ENCODE measurements at regions not wholly inside any gene's neighbourhood (a gene's known extent, or its start where the extent isn't known, plus 50 kb on each side); places are given as distances from the start of the nearest gene placed in this dataset.
A peak's percentile ranks its signal among the peaks of the same experiment; 100 is the strongest.

DNA sequence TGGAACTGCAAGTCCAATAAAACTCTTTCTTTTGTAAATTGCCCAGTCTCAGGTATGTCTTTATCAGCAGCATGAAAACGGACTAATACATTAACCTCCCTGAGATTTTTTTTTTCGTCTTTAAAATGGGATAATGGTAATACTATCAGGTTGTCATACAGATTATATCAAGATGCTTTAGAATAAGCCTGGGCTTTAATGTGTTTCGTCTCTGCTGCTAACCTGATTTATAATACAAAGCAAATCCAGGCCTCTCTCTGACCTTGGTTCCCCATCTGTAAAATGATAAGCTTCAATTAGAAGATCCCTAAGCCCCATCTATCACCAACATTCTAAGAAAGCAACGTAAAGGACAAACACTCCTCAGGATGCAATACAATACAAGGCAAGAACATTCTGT is 283.5 kb downstream of the LRATD1 start:
- no peak for DNase-seq

DNA sequence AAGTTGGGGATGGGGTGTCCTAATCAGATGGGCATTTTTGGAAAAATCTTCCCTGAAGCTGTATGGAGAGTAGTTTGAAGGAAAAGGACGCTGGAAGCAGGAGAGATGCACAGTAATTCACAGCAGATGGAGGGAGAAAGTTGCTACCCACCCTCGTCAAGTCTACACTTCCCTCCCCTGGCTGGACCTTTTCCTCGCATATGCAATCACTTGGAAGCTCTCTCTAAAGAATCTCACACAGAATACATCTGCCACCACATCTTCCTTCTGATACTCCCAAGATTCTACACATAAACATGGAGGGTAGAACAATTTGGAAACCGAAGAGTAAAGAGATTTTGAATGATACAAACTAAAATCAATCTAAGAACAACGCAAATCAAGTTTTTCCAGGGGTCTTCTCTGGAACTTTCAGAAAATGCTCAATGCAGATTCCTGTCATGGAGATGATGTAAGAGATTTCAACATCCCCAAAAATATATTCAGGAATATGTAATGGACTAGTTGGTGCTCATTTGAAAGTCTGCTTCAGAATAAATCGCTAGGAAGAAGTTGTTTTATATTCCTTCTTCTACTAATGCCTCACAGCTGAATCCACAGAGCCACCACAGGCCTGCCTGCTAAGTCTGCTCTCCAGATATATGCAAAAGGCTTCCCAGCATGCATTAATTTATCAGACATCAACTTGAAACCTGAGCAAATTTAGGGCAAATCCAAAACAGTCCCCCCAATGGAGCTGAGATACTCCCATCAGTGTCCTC is 291.5 kb downstream of the LRATD1 start:
- DNase-seq, result peak; percentile 46

DNA sequence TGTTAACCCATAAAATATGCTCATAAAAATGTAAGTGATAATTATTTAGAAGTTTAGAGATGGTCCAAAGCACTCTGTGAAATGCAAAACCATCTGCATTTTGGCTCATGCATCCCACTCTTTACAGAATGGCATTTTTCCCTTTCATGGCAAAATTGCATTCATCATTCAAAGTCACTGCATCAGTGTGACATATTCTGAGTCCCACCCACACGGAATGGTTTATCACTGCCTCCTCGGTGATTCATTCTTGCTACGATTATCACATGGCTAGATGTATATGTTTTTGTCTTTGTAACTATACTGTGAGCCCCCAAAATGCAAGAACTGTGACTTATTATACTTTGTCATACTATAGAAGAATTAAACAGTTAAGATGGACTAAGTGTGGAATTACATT is 293.0 kb downstream of the LRATD1 start:
- DNase-seq, result no peak

DNA sequence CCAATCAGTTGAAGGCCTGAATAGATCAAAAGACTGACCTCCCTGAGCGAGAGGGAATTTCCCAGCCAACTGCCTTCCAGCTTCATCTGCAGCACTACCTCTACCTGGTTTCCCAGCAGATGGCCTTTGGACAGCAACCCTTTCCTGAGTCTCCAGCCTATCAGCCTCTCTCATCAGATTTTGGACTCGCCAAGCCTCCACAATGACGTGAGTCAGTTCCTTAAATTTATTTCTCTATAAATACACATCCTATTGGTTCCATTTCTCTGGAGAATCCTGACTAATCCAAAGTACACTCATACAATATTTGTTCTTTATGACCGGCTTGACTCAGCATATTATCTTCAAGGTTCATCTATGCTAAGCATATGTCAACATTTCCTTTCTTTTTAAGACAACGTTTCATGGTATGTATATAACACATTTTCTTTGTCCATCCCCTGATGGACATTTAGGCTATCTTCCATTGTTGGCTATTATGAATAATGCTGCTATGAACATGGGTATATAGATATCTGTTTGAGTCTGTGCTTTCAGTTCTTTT is 294.6 kb downstream of the LRATD1 start:
- no peak for DNase-seq

DNA sequence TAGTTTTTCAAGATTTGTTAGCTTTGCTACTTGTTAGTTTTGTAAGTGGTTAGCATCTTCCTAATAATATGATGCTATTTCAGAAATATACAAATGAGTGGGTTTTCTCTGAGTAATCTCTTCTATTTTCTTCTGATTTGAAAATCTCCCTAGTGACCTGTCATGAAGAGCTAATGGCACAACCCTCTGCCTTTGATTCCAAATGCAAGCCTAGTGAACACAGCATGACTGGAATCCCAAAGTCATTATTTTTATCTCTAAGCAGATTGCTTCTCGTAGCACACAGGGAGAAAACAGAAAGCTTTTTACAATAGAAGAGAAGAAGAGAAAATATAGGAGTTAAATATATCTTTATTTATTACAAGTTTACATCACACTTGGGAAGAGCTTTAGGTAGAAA is 295.5 kb downstream of the LRATD1 start:
- DNase-seq, result no peak

DNA sequence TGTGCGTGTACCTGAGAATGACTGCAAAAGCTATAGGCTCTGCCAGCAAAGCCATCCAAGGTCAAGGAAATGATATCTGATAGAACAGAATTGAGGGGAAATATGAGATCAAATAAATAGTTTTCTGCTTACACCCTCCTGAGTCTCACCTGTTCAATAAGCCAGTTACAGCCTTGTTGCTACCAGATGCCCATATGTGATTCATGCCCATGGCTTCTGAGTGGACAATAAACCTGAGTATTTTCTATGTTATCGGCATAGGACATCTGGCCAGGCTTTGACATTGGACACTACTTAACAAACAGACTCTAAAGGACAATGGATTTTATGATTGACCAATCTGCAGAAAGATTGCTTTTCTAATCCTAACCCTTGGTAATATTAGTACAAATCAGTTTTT is 297.9 kb downstream of the LRATD1 start:
- DNase-seq, result no peak

DNA sequence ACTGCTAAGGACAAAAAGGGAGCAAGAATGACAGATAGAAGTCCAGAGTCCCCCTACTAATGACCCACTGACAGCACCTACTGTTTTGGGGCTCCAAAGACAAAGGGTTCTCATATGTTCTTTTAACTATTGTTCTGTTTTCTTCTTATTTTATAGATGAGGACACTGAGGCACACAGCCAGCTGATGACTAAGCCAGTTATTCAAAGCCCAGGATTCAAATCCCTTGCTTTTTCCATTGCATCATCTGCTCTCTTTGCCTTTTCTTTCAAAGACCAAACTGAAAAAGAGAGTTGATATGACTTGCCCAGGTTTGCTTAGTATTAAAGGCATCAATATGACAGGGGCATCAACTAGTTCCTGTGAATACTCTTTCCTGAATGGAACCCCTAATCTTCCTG is 299.8 kb downstream of the LRATD1 start:
- no peak for DNase-seq

DNA sequence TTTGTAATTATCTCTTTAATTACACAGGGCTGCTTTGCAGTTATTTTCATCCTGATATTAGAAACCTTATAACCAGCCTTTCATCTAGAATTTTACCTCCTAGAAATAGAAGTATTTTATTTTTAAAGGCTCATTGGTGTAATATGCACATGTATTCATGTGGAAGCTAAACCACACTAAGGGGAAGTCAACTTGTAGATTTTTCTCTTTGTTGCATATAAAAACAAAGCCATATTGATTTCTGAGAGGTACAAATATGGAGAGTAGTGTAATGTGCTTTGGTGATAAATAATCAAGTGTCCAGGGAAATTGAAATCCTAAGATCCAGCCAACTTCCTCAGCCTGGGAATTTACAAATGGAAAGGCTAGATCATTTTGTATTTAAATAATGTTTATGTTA is 301.2 kb downstream of the LRATD1 start:
- no peak for DNase-seq

DNA sequence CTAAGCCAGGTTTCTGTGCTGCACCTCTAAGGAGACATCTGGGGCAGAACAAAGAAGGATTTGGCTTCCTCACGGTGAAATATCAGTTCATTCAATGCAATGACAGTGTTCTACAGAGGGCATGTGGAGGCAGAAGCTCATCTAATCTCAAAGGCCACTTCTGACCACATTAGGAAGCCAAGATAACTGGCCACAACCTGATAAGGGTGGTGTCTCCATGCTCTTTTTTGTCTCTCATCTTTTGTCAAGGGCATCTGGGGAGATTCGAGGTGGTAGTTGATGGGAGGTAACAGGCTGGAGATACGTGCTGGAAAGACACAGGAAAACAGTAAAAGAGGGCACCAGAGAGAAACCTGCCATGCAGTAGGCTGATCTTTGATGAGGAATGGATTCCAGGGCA is 303.9 kb downstream of the LRATD1 start:
- DNase-seq, result no peak

DNA sequence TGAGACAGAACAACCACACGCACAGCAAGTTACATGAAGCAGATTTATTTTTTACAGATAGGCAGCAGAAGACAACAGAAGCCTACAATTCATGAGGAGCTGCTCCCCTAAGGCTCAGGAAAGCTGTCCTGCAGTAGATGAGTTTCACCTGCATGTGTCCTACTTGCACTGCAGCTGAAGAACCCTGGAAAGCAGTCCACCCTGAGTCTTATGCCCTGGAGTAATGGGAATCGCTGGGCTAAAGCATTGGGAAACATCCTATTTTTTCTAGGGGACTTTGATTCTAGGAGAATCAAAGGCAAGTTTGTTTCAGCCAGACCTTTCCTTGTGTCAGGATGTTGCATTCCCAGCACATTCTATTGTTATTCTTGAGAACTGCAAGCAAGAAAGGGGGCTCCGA is 304.8 kb downstream of the LRATD1 start:
- DNase-seq, result no peak

DNA sequence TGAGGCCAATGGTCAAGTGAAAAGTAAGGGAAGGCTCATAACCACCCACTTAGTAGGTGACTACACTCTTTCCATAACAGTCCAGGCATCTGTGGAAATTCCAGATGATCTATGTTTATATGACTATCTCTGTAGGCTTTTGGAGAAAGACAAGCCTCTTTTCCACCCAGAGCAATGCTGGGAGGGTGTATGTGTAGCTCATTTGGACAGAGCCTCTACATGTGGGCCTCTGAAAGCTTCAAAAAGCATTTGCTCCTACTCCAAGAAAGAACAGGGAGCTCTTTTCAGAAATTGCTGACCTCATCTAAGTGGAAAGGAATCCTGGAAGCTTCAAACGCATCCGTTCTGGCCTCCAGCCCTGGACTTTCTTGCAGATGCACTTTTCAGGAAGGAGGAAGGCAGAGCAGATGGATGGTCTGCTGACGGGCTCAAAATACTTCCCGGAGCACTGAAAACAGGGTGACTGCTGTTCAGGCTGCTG is 308.7 kb downstream of the LRATD1 start:
- DNase-seq, result no peak

DNA sequence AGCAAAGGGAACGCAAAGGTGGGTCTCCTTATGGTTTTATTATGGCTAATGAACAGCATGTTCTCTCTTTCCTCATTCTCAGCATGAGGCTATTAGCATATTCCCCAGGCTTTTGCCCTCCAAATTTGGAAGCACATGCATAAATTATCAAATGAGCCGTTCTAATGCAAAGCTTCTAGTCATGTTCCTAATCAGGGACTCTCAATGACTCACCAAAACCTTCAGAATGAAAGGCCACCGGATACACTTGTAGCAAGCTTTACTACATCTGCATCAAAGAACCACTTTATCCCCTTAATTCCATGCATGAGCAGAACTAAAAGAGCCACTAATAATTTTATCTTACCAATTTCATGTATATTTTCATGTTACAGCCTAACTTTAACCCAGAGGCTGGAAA is 310.5 kb downstream of the LRATD1 start:
- DNase-seq, result no peak

DNA sequence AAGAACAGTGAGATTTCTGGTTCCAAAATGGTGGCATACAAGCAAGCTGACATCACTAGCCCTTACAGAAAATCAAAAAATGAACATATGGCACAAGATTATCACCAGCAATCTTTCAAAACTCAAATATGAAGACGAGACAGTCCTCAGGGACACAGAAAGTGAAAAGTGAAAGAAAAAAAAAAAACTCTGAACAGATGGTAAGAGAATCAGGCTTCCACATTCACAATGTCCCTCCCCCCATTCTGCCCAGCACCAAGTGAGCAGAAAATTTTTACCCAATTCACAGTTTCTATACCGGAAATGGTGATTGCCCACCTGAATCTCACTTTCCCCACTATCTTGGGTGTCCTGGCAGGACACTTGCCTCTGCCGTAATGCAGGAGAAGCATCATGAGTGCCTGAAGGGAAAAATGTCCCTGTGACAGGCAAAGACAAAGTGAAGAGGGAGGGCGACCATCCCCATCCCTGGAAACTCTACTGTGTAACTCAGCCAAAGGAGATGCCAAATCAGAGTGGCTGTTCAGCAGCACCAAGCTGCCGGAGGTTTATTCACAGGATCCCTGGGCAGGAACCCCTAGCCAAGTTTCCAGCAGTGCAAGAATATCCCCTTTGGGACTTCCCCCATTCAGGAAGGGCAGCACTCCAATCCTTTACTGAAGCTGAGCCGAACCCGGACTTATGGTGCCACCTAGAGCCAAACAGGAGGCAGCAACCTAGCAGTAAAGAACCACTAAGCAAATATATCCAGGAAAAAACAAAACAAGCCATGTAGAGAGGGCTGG is 312.2 kb downstream of the LRATD1 start:
- no peak for DNase-seq

DNA sequence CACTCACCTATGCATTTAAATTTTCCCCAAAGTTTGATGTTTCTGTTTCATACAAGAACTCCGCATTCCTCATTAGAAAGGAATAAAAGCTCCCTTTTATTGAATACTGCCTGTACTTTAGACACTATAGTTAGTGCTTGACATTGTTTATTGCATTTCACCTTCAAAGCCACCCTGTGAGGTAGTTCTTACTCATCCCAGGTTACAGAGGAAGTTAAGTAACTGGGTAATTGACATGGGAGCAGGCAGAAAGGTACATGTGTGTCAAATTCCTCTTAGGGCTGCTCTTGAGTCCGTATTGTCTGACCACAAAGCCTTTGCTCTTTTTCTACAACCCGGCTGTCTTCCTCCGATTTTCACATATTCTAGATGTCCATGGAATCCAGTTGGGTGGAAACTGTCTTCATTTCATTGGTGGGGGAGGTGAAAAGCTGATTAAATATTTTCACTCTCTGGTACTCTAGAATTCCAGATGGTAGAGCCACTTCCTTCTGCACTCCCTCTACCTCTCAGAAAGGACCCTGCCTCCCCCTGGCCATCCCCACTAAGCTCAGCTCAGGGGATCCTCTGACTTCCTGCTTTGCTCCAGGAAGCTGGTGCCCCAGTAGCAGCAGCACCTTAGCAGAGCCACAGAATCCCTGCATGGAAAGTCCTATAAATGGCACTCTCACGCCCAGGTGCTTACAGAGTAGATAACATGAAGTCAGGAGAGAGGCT is 319.2 kb downstream of the LRATD1 start:
- no peak for DNase-seq

DNA sequence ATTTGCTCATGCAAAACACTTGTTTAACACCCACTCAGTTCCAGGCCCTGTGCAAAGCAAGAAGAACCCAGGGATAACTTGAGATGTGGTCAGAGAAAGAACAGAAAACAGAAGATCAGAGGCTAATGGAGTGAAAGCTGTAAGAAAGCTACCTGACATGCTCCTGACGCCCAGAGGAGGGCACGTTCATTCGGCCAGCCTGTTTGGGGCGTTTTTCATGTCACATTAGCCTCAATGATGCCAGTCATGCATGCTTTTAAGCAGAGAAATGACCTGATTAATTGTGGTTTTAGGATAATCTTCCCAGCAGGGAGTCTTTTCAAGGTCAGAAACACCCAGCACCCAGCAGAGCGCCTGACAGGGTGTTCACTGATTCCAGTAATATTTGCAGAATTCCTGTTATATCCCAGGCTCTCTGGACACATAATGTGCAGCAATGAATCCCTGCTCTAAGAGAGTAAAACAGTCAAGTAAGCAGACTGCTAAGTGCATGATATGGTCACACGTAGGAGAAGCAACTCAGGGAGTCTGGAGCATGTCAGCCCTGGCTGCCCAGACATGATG is 320.0 kb downstream of the LRATD1 start:
- DNase-seq, result peak; percentile 84

DNA sequence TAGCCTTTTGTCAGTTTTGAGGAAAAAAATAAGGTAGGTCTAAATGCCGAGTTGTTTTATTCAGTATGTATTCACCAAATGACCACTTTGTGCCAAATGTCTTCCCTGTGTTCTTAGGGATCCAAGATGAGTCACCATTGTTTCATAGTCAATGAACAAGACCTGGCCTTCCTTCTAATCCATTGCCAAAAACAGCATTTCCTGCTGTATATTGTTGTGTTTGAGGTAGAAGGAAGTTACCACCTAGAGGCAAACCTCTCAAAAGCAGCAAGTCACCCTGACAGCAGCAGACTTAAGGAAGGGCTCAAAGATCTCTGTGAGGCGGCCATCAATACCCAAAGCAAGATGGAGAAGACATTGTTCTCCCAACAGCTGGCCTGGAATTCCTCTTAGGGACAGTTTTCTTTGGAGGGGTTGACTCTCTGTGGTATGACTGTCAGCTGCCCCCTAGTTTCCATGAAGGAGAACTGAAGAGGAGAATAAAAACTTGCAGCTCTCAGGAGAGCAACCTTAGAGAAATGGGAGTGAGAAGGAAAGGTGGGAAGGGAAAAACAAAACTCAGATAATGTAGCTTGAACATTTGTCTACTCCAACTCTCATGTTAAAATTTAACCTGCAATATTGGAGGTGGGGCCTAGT is 328.3 kb downstream of the LRATD1 start:
- DNase-seq, result no peak

DNA sequence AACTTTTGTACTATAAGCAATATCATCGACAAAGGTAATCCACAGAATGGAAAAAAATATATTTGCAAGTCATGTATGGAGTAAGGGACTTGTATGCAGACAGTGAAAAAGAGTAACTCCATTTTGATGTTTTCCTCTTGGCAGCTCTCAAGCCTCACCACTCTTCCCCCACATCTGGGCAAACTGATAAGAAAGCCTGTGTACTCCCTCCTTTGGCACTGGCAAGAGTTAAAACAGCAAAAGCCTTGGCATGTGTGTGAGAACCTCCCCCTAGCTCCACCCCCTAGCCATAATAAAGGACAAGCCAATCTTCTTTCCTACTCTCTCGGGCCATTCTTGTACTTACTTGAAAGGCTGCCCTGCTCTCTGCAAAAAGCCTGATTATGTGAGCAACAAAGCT is 335.2 kb downstream of the LRATD1 start:
- DNase-seq, result no peak

DNA sequence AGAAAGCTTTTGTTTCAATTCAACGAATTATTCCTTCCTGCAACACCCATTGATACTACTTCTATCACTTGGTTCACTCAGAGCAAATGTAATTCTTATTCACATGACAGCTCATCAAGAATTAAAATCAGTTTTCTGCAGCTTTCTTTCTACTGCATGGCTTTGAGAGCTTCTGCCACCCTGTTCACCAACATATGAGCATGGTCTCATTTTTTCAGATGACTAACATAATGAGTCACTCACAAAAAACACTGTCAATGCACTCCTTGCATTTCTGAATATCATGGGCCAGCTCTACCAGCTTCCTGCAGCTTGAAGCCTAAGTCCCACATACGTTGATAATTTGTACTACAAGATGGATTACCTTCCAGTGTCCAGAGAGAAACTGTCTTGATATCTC is 342.9 kb downstream of the LRATD1 start:
- DNase-seq, result no peak

DNA sequence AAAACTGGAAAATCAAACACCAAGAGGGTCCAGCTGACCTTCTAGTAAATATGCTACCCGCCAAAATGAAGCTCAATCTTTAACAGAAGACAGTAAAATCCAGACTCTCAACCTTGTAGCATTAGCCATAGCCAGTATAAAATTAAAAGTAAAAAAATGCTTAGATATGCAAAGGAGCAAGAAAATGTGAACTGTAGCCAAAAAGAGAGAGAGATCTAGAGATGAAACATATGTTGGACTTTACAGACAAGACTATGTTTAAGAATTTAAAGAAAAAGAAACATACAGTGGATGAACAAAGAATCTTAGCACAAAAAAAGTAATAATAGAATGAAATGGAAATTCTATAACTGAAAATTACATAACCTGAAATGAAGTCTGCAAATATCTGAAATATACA is 344.5 kb downstream of the LRATD1 start:
- DNase-seq, result no peak

DNA sequence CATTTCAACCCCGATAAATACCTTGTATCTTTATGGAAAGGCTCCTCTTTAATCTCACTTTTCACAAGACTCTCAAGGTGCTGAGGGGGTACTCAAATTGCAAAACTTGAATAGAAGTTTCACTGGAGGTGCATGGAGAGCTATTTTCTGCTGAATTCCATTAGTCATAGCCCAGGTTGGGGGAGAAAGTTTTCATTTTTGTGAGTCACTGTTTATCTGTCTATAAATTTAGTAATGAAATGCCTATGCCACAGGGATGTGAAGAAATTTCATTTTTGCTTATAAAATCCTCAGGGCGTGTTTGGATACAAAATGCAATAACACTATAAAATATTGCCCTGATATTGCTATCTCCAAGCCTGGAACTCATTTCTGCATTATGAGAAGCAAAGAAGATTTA is 346.3 kb downstream of the LRATD1 start:
- DNase-seq, result no peak

DNA sequence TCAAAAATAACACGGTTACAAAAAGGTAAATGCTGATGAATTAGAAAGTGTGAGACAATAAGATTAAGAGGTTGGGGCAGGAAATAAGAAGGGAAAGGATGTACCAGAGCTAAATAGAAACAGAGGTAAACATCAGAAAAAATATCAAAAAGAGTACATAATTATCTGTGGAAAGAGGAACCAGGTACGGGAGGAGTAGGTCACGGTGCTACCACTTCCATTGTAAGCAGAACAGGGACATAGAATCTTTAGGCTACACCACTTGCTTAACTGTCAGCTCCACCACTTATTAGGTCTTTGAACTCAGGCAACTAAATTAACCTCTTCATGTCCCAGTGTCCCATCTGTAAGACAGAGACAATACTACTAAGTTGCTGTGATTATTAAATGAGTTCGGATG is 350.3 kb downstream of the LRATD1 start:
- no peak for DNase-seq

DNA sequence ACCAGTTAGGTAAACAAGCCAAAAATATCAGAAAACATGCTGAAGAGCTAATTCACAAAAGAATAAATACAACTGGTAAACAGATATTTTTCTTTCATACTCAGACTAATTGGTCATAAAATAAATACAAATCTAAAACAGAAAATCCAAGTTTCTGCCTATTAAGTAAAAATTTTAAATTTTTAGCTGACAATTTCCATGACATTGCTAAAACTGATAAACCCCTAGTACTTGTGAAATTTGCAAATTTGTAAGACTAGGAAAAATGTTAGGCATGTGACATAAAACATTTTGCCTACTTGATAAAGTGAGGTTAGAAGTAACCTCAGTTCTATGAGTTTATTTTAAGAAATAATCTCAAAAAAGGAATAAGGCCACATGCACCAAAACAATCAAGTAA is 356.1 kb downstream of the LRATD1 start:
- DNase-seq, result no peak

DNA sequence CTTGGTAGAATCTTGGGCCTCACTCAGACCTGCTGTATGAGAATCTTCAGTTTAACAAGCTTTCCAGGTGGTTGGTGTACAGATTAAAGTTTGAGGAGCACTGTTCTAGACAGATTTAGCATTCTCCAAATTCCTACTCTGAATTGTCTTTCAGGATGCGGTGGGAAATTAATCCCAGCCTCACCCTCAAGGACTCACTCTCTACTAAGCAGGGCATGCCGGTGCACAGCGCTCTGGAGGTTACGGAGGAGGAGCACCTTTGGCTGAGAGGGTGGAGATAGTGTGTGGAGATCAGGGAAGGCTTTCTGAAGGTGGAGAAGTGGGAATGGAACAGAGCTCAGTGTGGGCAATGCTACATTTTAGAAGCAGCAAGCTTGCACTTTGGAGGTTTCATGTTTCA is 359.2 kb downstream of the LRATD1 start:
- DNase-seq, result no peak
